ENCODE measurements at regions not wholly inside any gene's neighbourhood (a gene's known extent, or its start where the extent isn't known, plus 50 kb on each side); places are given as distances from the start of the nearest gene placed in this dataset.

GRCh38 chr12:4164188-4164558 is 109.4 kb upstream of the CCND2 start:
- no peak for TF ChIP-seq POLR2A (IDR thresholded peaks at IDR 0.05)
- TF ChIP-seq, protein P1, sequence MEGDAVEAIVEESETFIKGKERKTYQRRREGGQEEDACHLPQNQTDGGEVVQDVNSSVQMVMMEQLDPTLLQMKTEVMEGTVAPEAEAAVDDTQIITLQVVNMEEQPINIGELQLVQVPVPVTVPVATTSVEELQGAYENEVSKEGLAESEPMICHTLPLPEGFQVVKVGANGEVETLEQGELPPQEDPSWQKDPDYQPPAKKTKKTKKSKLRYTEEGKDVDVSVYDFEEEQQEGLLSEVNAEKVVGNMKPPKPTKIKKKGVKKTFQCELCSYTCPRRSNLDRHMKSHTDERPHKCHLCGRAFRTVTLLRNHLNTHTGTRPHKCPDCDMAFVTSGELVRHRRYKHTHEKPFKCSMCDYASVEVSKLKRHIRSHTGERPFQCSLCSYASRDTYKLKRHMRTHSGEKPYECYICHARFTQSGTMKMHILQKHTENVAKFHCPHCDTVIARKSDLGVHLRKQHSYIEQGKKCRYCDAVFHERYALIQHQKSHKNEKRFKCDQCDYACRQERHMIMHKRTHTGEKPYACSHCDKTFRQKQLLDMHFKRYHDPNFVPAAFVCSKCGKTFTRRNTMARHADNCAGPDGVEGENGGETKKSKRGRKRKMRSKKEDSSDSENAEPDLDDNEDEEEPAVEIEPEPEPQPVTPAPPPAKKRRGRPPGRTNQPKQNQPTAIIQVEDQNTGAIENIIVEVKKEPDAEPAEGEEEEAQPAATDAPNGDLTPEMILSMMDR (IDR thresholded peaks at IDR 0.05), result no peak

Measured in testis (tissue), 2 donors.